NOMO-1 treated with DMSO at 0.1 percent for 48 hours (cell line): ENCODE measurements at regions not wholly inside any gene's neighbourhood (a gene's known extent, or its start where the extent isn't known, plus 50 kb on each side); places are given as distances from the start of the nearest gene placed in this dataset.
"Not testable (repeated sequence)": the region's sequence is repeated elsewhere in the genome, so short reads cannot be mapped to it uniquely, and the experiment has no call there.

Source experiments
- DNase-seq: peaks from one replicate; lab custom pipeline; 2025; ENCODE audit not compliant: unreplicated experiment; lab: John Stamatoyannopoulos, UW

- DNase-seq: peak; percentile 46
These were observed 98.3 kb downstream of the TMEM130 start for GRCh38 chr7:98771519-98771918.

GRCh38 chr7:98771941-98772603, 97.7 kb downstream of the TMEM130 start:
- no peak for DNase-seq

GRCh38 chr7:98774884-98775283, 94.9 kb downstream of the TMEM130 start:
- no peak for DNase-seq

- DNase-seq: no peak
These were observed 92.8 kb downstream of the TMEM130 start for GRCh38 chr7:98777051-98777450.

GRCh38 chr7:98778421-98778820, 91.4 kb downstream of the TMEM130 start:
- no peak for DNase-seq

GRCh38 chr7:98779800-98780587, 89.8 kb downstream of the TMEM130 start:
- peak; percentile 86 for DNase-seq

- DNase-seq: peak; percentile 37
These were observed 85.5 kb downstream of the TMEM130 start for GRCh38 chr7:98784216-98784785.

GRCh38 chr7:98785929-98786571, 83.8 kb downstream of the TMEM130 start:
- peak; percentile 50 for DNase-seq

GRCh38 chr7:98788966-98789365, 80.8 kb downstream of the TMEM130 start:
- no peak for DNase-seq

- not testable (repeated sequence) for DNase-seq
These were observed 75.4 kb downstream of the TMEM130 start for GRCh38 chr7:98794453-98794852.

GRCh38 chr7:98795741-98796493, 73.9 kb downstream of the TMEM130 start:
- DNase-seq: peak; percentile 50
